ENCODE measurements at regions not wholly inside any gene's neighbourhood (a gene's known extent, or its start where the extent isn't known, plus 50 kb on each side); places are given as distances from the start of the nearest gene placed in this dataset.

DNA sequence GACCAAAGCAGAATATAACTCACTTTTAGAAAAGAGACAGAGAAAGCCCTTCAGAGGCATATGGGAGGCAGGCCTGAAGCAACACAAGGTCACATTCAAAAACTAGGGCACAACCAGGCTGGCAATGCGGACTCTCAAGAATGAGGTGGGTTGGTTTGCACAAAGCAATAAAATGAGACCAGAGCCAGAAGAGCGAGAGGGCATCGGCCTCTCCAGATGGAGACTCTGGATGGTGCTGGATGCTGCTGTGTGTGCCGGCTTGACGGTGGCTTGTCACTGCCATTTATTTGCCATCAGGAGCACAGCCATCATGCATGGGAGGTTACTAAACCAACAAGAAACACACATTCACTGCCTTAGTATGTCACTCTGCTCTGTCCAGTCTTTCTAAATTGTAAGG lies 649.4 kb downstream of the DIAPH3 start:
- TF ChIP-seq POLR2A (IDR thresholded peaks at IDR 0.05; ENCODE audit: low read depth, low read length) (no peak), TAF1 (IDR thresholded peaks at IDR 0.05; ENCODE audit: low read depth, low read length) (no peak), SPI1 (IDR thresholded peaks at IDR 0.05; ENCODE audit: low read depth, low read length) (no peak)

All from GM12891 (cell line).